ENCODE measurements at regions not wholly inside any gene's neighbourhood (a gene's known extent, or its start where the extent isn't known, plus 50 kb on each side); places are given as distances from the start of the nearest gene placed in this dataset.

DNA sequence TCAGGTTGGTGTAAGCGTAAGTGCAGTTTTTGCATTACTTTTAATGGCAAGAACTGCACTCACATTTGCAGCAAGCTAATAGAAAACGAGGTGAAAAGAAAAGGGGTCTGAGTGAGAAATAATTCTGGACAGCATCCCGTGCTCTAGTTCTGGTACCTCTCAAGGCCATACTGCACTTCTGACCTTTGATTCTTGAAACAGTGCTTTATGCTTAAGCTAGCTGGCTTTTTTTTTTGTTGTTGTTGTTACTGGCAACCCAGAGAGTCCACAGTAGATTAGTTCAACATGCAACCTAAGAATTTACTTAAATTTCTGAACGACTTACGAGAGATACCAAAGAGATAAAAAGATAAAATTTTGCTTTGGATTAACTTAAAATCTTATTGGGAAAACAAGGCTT, 75.2 kb upstream of the PRKD1 start:
- TF ChIP-seq CTCF (IDR thresholded peaks at IDR 0.05; ENCODE audit: low read length) (no peak), EZH2 (optimal IDR thresholded peaks at IDR 0.05; ENCODE audit: low read depth, low read length) (no peak), EZH2phosphoT487 (IDR thresholded peaks at IDR 0.05; ENCODE audit: low read length) (no peak)
